K562 (cell line): ENCODE measurements at regions not wholly inside any gene's neighbourhood (a gene's known extent, or its start where the extent isn't known, plus 50 kb on each side); places are given as distances from the start of the nearest gene placed in this dataset.

Source experiments
- CHCHD3 ChIP-seq: fragments of 250-450 bp; sonication (Bioruptor Pico); IDR thresholded peaks from 2 replicates; pipeline ENCODE4 v2.1.2; 2022; ENCODE audit warnings: mild to moderate bottlenecking
- ELF2 ChIP-seq: fragments of 250-450 bp; sonication (Bioruptor Pico); IDR thresholded peaks from 2 replicates; pipeline ENCODE4 v1.5.0; 2021; ENCODE audit warnings: mild to moderate bottlenecking
- HNRNPL ChIP-seq: fragments of 200-400 bp; formaldehyde crosslinking; IDR thresholded peaks from 2 replicates; pipeline ENCODE4 v1.6.1; 2017; ENCODE audit warnings: low read depth, mild to moderate bottlenecking, low read length
- KHSRP ChIP-seq: fragments of 450-650 bp; IDR thresholded peaks from 2 replicates; pipeline ENCODE4 v1.6.1; 2017
- MEF2A ChIP-seq: IDR thresholded peaks from 2 replicates; pipeline ENCODE4 v1.6.1; 2011; ENCODE audit warnings: low read depth, mild to moderate bottlenecking, low read length, moderate library complexity; ENCODE audit not compliant: control insufficient read depth
- MYNN ChIP-seq, 2 experiments: sonication (generic); formaldehyde crosslinking in 1 of 2; IDR thresholded peaks; 2 replicates each; pipeline versions ENCODE4 v1.5.0 to v1.6.1; 2016 to 2020; ENCODE audit warnings: antibody characterized with exemption in 1 of 2, missing genetic modification reagents in 1 of 2
- NBN ChIP-seq: fragments of 450-650 bp; IDR thresholded peaks from 2 replicates; pipeline ENCODE4 v1.6.1; 2016; ENCODE audit warnings: low read depth, mild to moderate bottlenecking
- NCOA2 ChIP-seq, 2 experiments: fragments of 450-650 bp; IDR thresholded peaks; 2 replicates each; pipeline ENCODE4 v1.6.1; 2018; ENCODE audit warnings: mild to moderate bottlenecking in 2 of 2, moderate library complexity in 1 of 2; ENCODE audit not compliant: partially characterized antibody in 2 of 2
- NFXL1 ChIP-seq: fragments of 450-650 bp; formaldehyde crosslinking; IDR thresholded peaks from 2 replicates; pipeline ENCODE4 v1.4.0; 2021; ENCODE audit warnings: mild to moderate bottlenecking
- SMAD4 ChIP-seq: fragments of 250-450 bp; sonication (Bioruptor Pico); conservative IDR thresholded peaks from 2 replicates; pipeline ENCODE4 v1.8.0; 2021; ENCODE audit warnings: inconsistent platforms, mild to moderate bottlenecking, moderate library complexity
- SOX6 ChIP-seq: fragments of 450-650 bp; IDR thresholded peaks from 2 replicates; pipeline ENCODE4 v1.6.1; 2014; ENCODE audit warnings: mild to moderate bottlenecking
- TRIM24 ChIP-seq, 2 experiments: fragments of 450-650 bp; IDR thresholded peaks; 2 replicates each; pipeline ENCODE4 v1.6.1; 2016
- ZEB2 ChIP-seq: fragments of 450-650 bp; IDR thresholded peaks from 2 replicates; pipeline ENCODE4 v1.6.1; 2016
- ZNF134 ChIP-seq: fragments of 250-450 bp; sonication (Bioruptor Pico); conservative IDR thresholded peaks from 2 replicates; pipeline ENCODE4 v1.4.0; 2020
- TF ChIP-seq, protein P1 (sequence below): fragments of 250-450 bp; sonication (Bioruptor Pico); IDR thresholded peaks from 2 replicates; pipeline ENCODE4 v1.4.0; 2020; ENCODE audit warnings: mild to moderate bottlenecking
- TF ChIP-seq, protein P2 (sequence below): fragments of 200-600 bp; sonication (generic); IDR thresholded peaks from one replicate; pipeline ENCODE4 v1.6.1; 2012; ENCODE audit warnings: mild to moderate bottlenecking, low read depth, low read length, inconsistent platforms

DNA sequence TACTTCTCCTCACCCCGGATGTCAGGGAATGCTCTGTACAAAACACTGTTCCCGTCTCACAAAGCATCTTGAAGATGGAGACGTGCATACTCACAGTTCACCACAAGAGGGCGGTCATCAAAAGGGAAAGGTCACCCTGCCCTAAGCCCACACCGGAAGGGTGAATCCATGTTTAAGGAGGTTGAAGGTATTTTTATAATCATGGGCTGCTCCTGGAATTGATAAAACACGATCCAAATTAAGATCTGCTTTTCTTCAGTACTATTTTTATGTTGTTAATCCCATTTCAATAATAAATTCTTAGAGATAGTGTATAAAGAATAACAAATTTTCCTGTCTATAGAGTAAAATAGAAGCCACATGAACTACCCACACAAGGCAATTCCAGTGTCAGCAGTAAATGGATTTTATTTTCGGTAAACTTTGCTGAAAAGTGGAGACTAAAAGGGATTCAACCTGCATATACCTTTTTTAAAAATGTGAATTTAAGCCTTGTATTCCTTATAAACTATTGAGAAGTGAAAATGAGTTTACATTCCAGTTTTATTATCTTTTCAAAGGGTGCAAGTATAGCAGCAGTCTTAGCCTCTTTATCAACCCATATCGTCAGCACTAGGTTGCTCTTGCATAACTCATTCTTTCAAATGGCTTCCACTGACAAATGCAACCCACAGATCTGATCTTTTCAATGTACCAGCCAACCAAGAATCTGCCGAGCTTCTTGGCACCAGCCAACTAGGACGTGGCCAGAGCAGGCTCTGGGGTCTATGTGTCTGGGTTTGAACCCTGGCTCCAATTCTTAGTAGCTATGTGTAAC is 79.7 kb upstream of the MBOAT1 start (continued):
- TF ChIP-seq, protein P1, sequence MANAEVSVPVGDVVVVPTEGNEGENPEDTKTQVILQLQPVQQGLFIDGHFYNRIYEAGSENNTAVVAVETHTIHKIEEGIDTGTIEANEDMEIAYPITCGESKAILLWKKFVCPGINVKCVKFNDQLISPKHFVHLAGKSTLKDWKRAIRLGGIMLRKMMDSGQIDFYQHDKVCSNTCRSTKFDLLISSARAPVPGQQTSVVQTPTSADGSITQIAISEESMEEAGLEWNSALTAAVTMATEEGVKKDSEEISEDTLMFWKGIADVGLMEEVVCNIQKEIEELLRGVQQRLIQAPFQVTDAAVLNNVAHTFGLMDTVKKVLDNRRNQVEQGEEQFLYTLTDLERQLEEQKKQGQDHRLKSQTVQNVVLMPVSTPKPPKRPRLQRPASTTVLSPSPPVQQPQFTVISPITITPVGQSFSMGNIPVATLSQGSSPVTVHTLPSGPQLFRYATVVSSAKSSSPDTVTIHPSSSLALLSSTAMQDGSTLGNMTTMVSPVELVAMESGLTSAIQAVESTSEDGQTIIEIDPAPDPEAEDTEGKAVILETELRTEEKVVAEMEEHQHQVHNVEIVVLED (CRISPR knock-in tag), result no peak
- TF ChIP-seq NFXL1 (CRISPR knock-in tag) (no peak), TRIM24 (IDR thresholded peaks at IDR 0.05) (peak in 1 of 2 experiments; percentile 27; a peak in 1 of 4 replicates), NBN (no peak), ELF2 (CRISPR knock-in tag) (no peak), ZNF134 (CRISPR knock-in tag) (no peak), NCOA2 (IDR thresholded peaks at IDR 0.05; ENCODE audit: partially characterized antibody in 2 of 2) (no peak), SMAD4 (CRISPR knock-in tag) (peak; percentile 95), MYNN (IDR thresholded peaks at IDR 0.05) (no peak), MYNN (CRISPR knock-in tag; IDR thresholded peaks at IDR 0.05) (no peak), ZEB2 (peak; percentile 30; the same call in 1 of the 2 replicates), SOX6 (peak; percentile 48; the same call in 1 of the 2 replicates), HNRNPL (no peak), KHSRP (no peak), CHCHD3 (CRISPR knock-in tag) (no peak), MEF2A (no peak)
- TF ChIP-seq, protein P2, sequence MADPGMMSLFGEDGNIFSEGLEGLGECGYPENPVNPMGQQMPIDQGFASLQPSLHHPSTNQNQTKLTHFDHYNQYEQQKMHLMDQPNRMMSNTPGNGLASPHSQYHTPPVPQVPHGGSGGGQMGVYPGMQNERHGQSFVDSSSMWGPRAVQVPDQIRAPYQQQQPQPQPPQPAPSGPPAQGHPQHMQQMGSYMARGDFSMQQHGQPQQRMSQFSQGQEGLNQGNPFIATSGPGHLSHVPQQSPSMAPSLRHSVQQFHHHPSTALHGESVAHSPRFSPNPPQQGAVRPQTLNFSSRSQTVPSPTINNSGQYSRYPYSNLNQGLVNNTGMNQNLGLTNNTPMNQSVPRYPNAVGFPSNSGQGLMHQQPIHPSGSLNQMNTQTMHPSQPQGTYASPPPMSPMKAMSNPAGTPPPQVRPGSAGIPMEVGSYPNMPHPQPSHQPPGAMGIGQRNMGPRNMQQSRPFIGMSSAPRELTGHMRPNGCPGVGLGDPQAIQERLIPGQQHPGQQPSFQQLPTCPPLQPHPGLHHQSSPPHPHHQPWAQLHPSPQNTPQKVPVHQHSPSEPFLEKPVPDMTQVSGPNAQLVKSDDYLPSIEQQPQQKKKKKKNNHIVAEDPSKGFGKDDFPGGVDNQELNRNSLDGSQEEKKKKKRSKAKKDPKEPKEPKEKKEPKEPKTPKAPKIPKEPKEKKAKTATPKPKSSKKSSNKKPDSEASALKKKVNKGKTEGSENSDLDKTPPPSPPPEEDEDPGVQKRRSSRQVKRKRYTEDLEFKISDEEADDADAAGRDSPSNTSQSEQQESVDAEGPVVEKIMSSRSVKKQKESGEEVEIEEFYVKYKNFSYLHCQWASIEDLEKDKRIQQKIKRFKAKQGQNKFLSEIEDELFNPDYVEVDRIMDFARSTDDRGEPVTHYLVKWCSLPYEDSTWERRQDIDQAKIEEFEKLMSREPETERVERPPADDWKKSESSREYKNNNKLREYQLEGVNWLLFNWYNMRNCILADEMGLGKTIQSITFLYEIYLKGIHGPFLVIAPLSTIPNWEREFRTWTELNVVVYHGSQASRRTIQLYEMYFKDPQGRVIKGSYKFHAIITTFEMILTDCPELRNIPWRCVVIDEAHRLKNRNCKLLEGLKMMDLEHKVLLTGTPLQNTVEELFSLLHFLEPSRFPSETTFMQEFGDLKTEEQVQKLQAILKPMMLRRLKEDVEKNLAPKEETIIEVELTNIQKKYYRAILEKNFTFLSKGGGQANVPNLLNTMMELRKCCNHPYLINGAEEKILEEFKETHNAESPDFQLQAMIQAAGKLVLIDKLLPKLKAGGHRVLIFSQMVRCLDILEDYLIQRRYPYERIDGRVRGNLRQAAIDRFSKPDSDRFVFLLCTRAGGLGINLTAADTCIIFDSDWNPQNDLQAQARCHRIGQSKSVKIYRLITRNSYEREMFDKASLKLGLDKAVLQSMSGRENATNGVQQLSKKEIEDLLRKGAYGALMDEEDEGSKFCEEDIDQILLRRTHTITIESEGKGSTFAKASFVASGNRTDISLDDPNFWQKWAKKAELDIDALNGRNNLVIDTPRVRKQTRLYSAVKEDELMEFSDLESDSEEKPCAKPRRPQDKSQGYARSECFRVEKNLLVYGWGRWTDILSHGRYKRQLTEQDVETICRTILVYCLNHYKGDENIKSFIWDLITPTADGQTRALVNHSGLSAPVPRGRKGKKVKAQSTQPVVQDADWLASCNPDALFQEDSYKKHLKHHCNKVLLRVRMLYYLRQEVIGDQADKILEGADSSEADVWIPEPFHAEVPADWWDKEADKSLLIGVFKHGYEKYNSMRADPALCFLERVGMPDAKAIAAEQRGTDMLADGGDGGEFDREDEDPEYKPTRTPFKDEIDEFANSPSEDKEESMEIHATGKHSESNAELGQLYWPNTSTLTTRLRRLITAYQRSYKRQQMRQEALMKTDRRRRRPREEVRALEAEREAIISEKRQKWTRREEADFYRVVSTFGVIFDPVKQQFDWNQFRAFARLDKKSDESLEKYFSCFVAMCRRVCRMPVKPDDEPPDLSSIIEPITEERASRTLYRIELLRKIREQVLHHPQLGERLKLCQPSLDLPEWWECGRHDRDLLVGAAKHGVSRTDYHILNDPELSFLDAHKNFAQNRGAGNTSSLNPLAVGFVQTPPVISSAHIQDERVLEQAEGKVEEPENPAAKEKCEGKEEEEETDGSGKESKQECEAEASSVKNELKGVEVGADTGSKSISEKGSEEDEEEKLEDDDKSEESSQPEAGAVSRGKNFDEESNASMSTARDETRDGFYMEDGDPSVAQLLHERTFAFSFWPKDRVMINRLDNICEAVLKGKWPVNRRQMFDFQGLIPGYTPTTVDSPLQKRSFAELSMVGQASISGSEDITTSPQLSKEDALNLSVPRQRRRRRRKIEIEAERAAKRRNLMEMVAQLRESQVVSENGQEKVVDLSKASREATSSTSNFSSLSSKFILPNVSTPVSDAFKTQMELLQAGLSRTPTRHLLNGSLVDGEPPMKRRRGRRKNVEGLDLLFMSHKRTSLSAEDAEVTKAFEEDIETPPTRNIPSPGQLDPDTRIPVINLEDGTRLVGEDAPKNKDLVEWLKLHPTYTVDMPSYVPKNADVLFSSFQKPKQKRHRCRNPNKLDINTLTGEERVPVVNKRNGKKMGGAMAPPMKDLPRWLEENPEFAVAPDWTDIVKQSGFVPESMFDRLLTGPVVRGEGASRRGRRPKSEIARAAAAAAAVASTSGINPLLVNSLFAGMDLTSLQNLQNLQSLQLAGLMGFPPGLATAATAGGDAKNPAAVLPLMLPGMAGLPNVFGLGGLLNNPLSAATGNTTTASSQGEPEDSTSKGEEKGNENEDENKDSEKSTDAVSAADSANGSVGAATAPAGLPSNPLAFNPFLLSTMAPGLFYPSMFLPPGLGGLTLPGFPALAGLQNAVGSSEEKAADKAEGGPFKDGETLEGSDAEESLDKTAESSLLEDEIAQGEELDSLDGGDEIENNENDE, result no peak
